ENCODE measurements at regions not wholly inside any gene's neighbourhood (a gene's known extent, or its start where the extent isn't known, plus 50 kb on each side); places are given as distances from the start of the nearest gene placed in this dataset.
"Not testable (repeated sequence)": the region's sequence is repeated elsewhere in the genome, so short reads cannot be mapped to it uniquely, and the experiment has no call there.

DNA sequence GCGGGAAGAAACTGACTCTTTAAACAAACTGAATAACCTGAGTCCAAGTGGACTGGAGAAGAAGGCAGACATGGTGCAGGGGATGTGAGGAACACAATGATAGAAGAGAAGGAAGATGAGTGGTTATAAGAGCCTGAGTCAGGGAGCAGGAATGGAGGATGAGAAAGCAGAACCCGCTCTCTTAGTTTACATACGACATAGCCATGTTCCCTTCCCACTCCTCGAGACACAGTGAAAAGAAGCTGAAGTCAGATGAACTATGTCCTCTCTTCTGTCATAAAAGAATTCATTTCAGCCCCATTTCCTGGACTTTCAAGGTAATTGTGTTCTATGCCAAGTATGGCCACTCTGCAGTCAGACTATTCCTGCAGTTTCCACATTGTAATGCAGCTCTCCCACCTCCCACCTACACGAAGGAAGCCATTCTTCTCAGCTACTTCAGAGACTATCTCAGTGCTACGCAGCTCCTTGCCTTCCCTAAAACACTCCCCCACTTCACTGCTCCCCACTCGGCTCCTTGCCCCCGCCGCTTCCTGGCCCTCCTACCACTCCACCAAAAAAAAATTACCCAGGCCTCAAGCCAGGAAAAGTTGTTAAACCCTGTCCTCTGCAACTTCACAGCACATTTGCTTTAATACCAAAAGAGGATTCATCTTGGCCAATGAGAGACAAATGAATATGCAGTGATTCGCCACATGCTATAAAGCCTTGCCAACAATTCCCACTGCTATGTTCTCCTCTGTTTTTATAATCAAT lies 323.4 kb upstream of the EPHA4 start:
- no peaks in the 10 kb centered on the region for H3K27me3 ChIP-seq (ENCODE audit: insufficient read depth, poor library complexity, severe bottlenecking)
- H3K4me3 ChIP-seq (replicated peaks; ENCODE audit: insufficient read depth, low read length): no peak overlapping the region
- TF ChIP-seq SPI1 (IDR thresholded peaks at IDR 0.05; ENCODE audit: borderline replicate concordance, low read depth): no peak
- TF ChIP-seq, protein P1, sequence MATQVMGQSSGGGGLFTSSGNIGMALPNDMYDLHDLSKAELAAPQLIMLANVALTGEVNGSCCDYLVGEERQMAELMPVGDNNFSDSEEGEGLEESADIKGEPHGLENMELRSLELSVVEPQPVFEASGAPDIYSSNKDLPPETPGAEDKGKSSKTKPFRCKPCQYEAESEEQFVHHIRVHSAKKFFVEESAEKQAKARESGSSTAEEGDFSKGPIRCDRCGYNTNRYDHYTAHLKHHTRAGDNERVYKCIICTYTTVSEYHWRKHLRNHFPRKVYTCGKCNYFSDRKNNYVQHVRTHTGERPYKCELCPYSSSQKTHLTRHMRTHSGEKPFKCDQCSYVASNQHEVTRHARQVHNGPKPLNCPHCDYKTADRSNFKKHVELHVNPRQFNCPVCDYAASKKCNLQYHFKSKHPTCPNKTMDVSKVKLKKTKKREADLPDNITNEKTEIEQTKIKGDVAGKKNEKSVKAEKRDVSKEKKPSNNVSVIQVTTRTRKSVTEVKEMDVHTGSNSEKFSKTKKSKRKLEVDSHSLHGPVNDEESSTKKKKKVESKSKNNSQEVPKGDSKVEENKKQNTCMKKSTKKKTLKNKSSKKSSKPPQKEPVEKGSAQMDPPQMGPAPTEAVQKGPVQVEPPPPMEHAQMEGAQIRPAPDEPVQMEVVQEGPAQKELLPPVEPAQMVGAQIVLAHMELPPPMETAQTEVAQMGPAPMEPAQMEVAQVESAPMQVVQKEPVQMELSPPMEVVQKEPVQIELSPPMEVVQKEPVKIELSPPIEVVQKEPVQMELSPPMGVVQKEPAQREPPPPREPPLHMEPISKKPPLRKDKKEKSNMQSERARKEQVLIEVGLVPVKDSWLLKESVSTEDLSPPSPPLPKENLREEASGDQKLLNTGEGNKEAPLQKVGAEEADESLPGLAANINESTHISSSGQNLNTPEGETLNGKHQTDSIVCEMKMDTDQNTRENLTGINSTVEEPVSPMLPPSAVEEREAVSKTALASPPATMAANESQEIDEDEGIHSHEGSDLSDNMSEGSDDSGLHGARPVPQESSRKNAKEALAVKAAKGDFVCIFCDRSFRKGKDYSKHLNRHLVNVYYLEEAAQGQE (IDR thresholded peaks at IDR 0.05; ENCODE audit: insufficient replicate concordance, low read depth): no peak
- TF ChIP-seq, protein P2, sequence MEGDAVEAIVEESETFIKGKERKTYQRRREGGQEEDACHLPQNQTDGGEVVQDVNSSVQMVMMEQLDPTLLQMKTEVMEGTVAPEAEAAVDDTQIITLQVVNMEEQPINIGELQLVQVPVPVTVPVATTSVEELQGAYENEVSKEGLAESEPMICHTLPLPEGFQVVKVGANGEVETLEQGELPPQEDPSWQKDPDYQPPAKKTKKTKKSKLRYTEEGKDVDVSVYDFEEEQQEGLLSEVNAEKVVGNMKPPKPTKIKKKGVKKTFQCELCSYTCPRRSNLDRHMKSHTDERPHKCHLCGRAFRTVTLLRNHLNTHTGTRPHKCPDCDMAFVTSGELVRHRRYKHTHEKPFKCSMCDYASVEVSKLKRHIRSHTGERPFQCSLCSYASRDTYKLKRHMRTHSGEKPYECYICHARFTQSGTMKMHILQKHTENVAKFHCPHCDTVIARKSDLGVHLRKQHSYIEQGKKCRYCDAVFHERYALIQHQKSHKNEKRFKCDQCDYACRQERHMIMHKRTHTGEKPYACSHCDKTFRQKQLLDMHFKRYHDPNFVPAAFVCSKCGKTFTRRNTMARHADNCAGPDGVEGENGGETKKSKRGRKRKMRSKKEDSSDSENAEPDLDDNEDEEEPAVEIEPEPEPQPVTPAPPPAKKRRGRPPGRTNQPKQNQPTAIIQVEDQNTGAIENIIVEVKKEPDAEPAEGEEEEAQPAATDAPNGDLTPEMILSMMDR (IDR thresholded peaks at IDR 0.05; ENCODE audit: insufficient read depth, low read length): no peak
- TF ChIP-seq POLR2AphosphoS5 (IDR thresholded peaks at IDR 0.05; ENCODE audit: low read depth): no peak
- no peak for TF ChIP-seq GABPA (IDR thresholded peaks at IDR 0.05; ENCODE audit: low read depth)
- no peak for DNase-seq (ENCODE audit: low read depth in 1 of 2, low spot score in 1 of 2)
- H3K27ac ChIP-seq (replicated peaks): no peak overlapping the region

DNA sequence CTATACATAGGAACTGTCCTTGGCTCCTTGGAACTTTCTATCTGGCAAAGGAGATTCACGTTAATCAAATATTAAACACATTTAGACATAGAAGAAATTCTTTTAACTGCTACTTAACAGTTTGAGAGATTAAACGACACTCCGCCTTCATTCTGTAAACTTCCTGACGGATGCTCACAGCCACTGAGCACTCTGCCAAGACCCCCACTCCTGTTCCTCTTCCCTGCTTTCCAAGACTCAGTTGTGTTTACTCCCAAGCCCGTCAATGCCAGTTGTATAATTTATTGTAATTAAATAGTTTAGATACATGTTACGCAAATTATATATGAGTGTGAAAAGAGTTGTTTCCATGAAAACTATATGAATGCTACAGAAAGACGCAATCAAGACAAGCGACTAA lies 321.4 kb upstream of the EPHA4 start:
- TF ChIP-seq GABPA (IDR thresholded peaks at IDR 0.05; ENCODE audit: low read depth): no peak
- no peak for TF ChIP-seq POLR2AphosphoS5 (IDR thresholded peaks at IDR 0.05; ENCODE audit: low read depth)
- TF ChIP-seq, protein P1 (IDR thresholded peaks at IDR 0.05; ENCODE audit: insufficient replicate concordance, low read depth): no peak
- no peak for TF ChIP-seq SPI1 (IDR thresholded peaks at IDR 0.05; ENCODE audit: borderline replicate concordance, low read depth)
- TF ChIP-seq, protein P2 (IDR thresholded peaks at IDR 0.05; ENCODE audit: insufficient read depth, low read length): no peak

DNA sequence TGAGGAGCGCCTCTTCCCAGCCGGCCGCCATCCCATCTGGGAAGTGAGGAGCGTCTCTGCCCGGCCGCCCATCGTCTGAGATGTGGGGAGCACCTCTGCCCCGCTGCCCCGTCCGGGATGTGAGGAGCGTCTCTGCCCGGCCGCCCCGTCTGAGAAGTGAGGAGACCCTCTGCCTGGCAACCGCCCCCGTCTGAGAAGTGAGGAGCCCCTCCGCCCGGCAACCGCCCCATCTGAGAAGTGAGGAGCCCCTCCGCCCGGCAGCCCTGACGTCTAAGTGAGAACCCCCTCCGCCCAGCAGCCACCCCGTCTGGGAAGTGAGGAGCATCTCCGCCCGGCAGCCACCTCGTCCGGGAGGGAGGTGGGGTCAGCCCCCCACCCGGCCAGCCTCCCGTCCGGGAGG lies 319.9 kb upstream of the EPHA4 start:
- not testable (repeated sequence) for DNase-seq (ENCODE audit: low read depth in 1 of 2, low spot score in 1 of 2); H3K27me3 ChIP-seq (ENCODE audit: insufficient read depth, poor library complexity, severe bottlenecking); H3K4me3 ChIP-seq (replicated peaks; ENCODE audit: insufficient read depth, low read length); H3K27ac ChIP-seq (replicated peaks)

More for the DNA sequence above, 321.4 kb upstream of the EPHA4 start:
- H3K27me3 ChIP-seq (ENCODE audit: insufficient read depth, poor library complexity, severe bottlenecking): no peaks in the 10 kb centered on the region
- H3K27ac ChIP-seq (replicated peaks): no peak overlapping the region
- DNase-seq (ENCODE audit: low read depth in 1 of 2, low spot score in 1 of 2): no peak
- H3K4me3 ChIP-seq (replicated peaks; ENCODE audit: insufficient read depth, low read length): no peak overlapping the region

DNA sequence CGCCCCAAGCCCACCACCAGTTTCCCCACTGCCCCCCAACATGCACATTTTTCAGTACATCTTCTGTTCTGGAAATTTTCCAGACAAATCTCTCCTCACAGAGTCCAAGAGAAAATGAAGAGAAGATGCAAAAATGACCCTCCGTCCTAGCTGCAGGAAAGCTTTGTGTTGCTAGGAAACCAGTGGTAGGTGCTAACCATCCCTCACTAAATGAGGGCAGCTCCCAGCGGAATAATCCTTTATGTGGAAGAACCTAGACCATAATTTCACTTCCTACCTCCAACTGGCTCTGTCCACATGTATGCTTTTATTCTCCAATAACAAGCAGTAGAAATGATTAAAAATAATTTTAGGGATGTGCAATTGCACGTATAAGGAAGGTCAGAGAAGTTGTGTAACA lies 311.9 kb upstream of the EPHA4 start:
- no peak overlapping the region for H3K27ac ChIP-seq (replicated peaks)
- DNase-seq (ENCODE audit: low read depth in 1 of 2, low spot score in 1 of 2): no peak
- TF ChIP-seq GABPA (IDR thresholded peaks at IDR 0.05; ENCODE audit: low read depth): no peak
- TF ChIP-seq, protein P1 (IDR thresholded peaks at IDR 0.05; ENCODE audit: insufficient replicate concordance, low read depth): no peak
- no peak for TF ChIP-seq SPI1 (IDR thresholded peaks at IDR 0.05; ENCODE audit: borderline replicate concordance, low read depth)
- no peak for TF ChIP-seq POLR2AphosphoS5 (IDR thresholded peaks at IDR 0.05; ENCODE audit: low read depth)
- TF ChIP-seq, protein P2 (IDR thresholded peaks at IDR 0.05; ENCODE audit: insufficient read depth, low read length): no peak

More for the DNA sequence above, 311.9 kb upstream of the EPHA4 start:
- Histone ChIP-seq H3K4me3 (replicated peaks; ENCODE audit: insufficient read depth, low read length) (no peak overlapping the region), H3K27me3 (ENCODE audit: insufficient read depth, poor library complexity, severe bottlenecking) (no peaks in the 10 kb centered on the region)
